ENCODE measurements at regions not wholly inside any gene's neighbourhood (a gene's known extent, or its start where the extent isn't known, plus 50 kb on each side); places are given as distances from the start of the nearest gene placed in this dataset.

GRCh38 chr5:102579379-102579778 lies 80.6 kb upstream of the SLCO6A1 start:
- Histone ChIP-seq H3K27me3 (ENCODE audit: control insufficient read depth, insufficient read depth, low read length) (no peaks in the 10 kb centered on the region), H3K4me2 (ENCODE audit: low read depth, low read length) (no peak overlapping the region), H3K36me3 (ENCODE audit: control insufficient read depth, insufficient read depth, low read length) (no peaks in the 10 kb centered on the region), H4K8ac (ENCODE audit: low read depth in 2 of 2, low read length in 2 of 2) (no peak overlapping the region), H2AK5ac (ENCODE audit: low read depth, low read length) (no peak overlapping the region), H3K18ac (ENCODE audit: low read depth, low read length) (no peak overlapping the region), H3K9me3 (ENCODE audit: control insufficient read depth, insufficient read depth, low read length) (no peaks in the 10 kb centered on the region), H3K9me1 (ENCODE audit: insufficient read depth, low read length) (no peaks in the 10 kb centered on the region), H2AFZ (replicated peaks; ENCODE audit: low read length, poor library complexity) (no peak overlapping the region), H3K4me1 (ENCODE audit: control insufficient read depth, insufficient read depth, low read length) (no peaks in the 10 kb centered on the region), H3K79me1 (ENCODE audit: low read depth in 1 of 2, low read length in 2 of 2) (no peaks in the 10 kb centered on the region), H2AK9ac (replicated peaks; ENCODE audit: low read depth, low read length, poor library complexity) (no peak overlapping the region), H2BK120ac (ENCODE audit: low read depth, low read length) (no peak overlapping the region), H3K14ac (replicated peaks; ENCODE audit: low read depth, low read length) (no peak overlapping the region), H3K27ac (ENCODE audit: insufficient read depth, low read length) (no peak overlapping the region), H3K23ac (ENCODE audit: low read depth, low read length) (no peak overlapping the region), H4K91ac (ENCODE audit: insufficient read depth, low read depth, low read length) (no peak overlapping the region), H4K20me1 (ENCODE audit: insufficient read depth, low read length) (no peaks in the 10 kb centered on the region), H2BK15ac (ENCODE audit: low read depth, low read length) (no peak overlapping the region), H2BK20ac (ENCODE audit: low read depth, low read length) (no peak overlapping the region), H2BK5ac (ENCODE audit: low read depth, low read length, poor library complexity, severe bottlenecking) (no peak overlapping the region), H3K9ac (ENCODE audit: low read depth, low read length) (no peak overlapping the region), H3K56ac (ENCODE audit: extremely low read depth, insufficient read depth, low read length) (no peak overlapping the region), H4K5ac (ENCODE audit: low read depth, low read length) (no peak overlapping the region), H3K4ac (ENCODE audit: low read depth, low read length) (no peak overlapping the region), H3K4me3 (ENCODE audit: insufficient read depth, low read depth, low read length) (no peak overlapping the region)
- ATAC-seq (ENCODE audit: low read depth) (no peak), DNase-seq (no peak)
- in situ Hi-C loops (cut with MboI; ENCODE audit: low sequenced_read_pairs), result loop anchor here (25.0 kb wide), 1 partner anchor 908 kb away; no protein-coding TSS in a partner anchor
- intact Hi-C loops (cut with micrococcal nuclease), result no loop called here
- ChIA-PET CTCF (no interaction called here), POLR2A (ENCODE audit: unreplicated experiment) (no interaction called here)
- WGBS, 2 experiments (ENCODE audit: extremely low coverage in 2 of 2, insufficient read length in 1 of 2), result no CpG with 5 or more reads among the region's 1 CpG
- dilution Hi-C loops (cut with HindIII; ENCODE audit: low sequenced_read_pairs, unreplicated experiment), result no loop called here
- TF ChIP-seq, protein P1, sequence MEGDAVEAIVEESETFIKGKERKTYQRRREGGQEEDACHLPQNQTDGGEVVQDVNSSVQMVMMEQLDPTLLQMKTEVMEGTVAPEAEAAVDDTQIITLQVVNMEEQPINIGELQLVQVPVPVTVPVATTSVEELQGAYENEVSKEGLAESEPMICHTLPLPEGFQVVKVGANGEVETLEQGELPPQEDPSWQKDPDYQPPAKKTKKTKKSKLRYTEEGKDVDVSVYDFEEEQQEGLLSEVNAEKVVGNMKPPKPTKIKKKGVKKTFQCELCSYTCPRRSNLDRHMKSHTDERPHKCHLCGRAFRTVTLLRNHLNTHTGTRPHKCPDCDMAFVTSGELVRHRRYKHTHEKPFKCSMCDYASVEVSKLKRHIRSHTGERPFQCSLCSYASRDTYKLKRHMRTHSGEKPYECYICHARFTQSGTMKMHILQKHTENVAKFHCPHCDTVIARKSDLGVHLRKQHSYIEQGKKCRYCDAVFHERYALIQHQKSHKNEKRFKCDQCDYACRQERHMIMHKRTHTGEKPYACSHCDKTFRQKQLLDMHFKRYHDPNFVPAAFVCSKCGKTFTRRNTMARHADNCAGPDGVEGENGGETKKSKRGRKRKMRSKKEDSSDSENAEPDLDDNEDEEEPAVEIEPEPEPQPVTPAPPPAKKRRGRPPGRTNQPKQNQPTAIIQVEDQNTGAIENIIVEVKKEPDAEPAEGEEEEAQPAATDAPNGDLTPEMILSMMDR (conservative IDR thresholded peaks at IDR 0.05; ENCODE audit: low read depth, low read length), result no peak
- no TSS peak for BruUV-seq (replicated peaks)

All from IMR-90 (cell line).